ENCODE measurements at regions not wholly inside any gene's neighbourhood (a gene's known extent, or its start where the extent isn't known, plus 50 kb on each side); places are given as distances from the start of the nearest gene placed in this dataset.

- peaks cover 3% of the 10 kb centered on the region for H3K9me3 Mint-ChIP-seq
- no peaks in the 10 kb centered on the region for H3K36me3 Mint-ChIP-seq (ENCODE audit: low read depth)
- no peak overlapping the region for H3K4me3 Mint-ChIP-seq
- H3K27me3 Mint-ChIP-seq (ENCODE audit: low read depth, poor library complexity) = no peaks in the 10 kb centered on the region
- TF ChIP-seq, protein P1, sequence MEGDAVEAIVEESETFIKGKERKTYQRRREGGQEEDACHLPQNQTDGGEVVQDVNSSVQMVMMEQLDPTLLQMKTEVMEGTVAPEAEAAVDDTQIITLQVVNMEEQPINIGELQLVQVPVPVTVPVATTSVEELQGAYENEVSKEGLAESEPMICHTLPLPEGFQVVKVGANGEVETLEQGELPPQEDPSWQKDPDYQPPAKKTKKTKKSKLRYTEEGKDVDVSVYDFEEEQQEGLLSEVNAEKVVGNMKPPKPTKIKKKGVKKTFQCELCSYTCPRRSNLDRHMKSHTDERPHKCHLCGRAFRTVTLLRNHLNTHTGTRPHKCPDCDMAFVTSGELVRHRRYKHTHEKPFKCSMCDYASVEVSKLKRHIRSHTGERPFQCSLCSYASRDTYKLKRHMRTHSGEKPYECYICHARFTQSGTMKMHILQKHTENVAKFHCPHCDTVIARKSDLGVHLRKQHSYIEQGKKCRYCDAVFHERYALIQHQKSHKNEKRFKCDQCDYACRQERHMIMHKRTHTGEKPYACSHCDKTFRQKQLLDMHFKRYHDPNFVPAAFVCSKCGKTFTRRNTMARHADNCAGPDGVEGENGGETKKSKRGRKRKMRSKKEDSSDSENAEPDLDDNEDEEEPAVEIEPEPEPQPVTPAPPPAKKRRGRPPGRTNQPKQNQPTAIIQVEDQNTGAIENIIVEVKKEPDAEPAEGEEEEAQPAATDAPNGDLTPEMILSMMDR (IDR thresholded peaks at IDR 0.05) = no peak
- H3K4me1 Mint-ChIP-seq = peaks cover 62% of the 10 kb centered on the region
- H3K27ac Mint-ChIP-seq = peak overlapping the region; percentile 76
- no peak for DNase-seq
Measured at GRCh38 chr10:24010436-24010970, 198.4 kb upstream of the KIAA1217 start.

DNA sequence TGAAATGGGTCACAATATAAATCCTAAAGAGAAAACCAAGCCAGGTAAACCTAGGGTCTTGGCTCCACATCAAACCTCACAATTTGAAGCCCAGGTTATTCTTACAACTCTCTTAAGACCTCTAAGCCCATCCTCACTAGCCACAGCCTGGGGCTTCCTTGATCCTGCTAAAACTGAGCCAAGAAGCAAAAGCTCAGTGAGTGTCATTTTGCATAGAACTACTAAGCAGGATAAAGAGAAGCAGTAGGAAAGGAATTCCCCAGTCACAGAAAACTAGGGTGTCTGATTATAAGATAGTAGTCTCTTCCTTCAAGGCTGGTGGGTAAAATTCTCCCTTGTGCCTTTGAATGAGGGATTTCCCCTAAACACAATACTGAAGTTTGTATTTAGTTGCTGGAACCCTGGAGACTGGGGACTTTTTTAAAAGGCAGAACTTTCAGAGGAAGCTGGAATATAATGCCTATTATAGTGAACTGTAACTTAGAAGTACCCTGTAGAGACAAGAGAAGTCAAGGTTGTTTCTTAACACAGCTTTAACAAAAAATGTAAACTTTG is 196.6 kb upstream of the KIAA1217 start:
- Mint-ChIP-seq H3K27me3 (ENCODE audit: low read depth, poor library complexity) (no peaks in the 10 kb centered on the region), H3K4me3 (no peak overlapping the region), H3K4me1 (peaks cover 58% of the 10 kb centered on the region), H3K9me3 (peaks cover 3% of the 10 kb centered on the region), H3K36me3 (ENCODE audit: low read depth) (no peaks in the 10 kb centered on the region), H3K27ac (peak overlapping the region; percentile 66)
- TF ChIP-seq, protein P1 (IDR thresholded peaks at IDR 0.05) = no peak
- DNase-seq = no peak

DNA sequence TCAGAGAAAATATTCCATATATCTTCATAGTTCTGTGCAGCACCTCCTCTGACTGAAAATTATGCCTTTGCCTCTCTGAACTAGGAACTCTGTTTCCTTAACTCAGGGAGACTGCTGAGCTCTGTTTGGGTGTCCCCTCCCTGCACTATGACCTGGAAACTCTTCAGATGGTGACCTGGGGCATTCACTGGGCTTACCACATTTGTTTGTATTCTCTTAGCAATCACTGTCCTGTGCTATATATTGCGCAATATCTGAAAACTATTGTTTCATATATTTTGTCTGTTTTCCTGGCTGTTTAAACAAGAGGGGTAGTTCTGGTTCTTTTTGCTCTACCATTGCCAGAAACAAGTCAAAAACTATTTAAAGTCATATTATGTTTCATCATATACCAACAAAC is 181.8 kb upstream of the KIAA1217 start:
- no peaks in the 10 kb centered on the region for H3K36me3 Mint-ChIP-seq (ENCODE audit: low read depth)
- peaks cover 11% of the 10 kb centered on the region for H3K9me3 Mint-ChIP-seq
- H3K27ac Mint-ChIP-seq = no peak overlapping the region
- no peak for DNase-seq
- H3K27me3 Mint-ChIP-seq (ENCODE audit: low read depth, poor library complexity) = no peaks in the 10 kb centered on the region
- TF ChIP-seq, protein P1 (IDR thresholded peaks at IDR 0.05) = no peak
- H3K4me1 Mint-ChIP-seq = peaks cover 28% of the 10 kb centered on the region
- H3K4me3 Mint-ChIP-seq = no peak overlapping the region

DNA sequence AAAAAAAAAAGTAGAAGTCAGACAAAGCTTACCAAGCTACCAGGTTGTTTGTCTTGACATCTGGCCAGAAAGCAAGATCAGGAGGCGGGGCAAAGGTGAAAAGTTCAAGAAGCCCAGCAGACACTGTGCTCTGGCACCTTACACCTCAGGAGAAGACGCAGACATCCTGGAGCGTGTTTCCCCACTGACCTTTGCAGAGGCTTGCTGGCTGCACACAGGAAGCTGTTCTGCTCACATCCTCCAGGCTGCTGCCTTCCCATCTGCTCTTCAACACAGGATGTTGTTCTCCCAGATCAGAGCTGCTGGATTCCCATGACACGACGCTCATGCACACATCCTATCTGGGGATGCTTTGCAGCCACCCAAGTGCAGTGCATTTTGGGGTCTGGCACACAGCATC is 174.4 kb upstream of the KIAA1217 start:
- Mint-ChIP-seq H3K27ac (peak overlapping the region; percentile 30), H3K9me3 (no peaks in the 10 kb centered on the region), H3K27me3 (ENCODE audit: low read depth, poor library complexity) (no peaks in the 10 kb centered on the region), H3K4me1 (peaks cover 32% of the 10 kb centered on the region), H3K36me3 (ENCODE audit: low read depth) (no peaks in the 10 kb centered on the region), H3K4me3 (peak overlapping the region; percentile 23)
- TF ChIP-seq, protein P1 (IDR thresholded peaks at IDR 0.05) = no peak
- DNase-seq = peak; percentile 11

DNA sequence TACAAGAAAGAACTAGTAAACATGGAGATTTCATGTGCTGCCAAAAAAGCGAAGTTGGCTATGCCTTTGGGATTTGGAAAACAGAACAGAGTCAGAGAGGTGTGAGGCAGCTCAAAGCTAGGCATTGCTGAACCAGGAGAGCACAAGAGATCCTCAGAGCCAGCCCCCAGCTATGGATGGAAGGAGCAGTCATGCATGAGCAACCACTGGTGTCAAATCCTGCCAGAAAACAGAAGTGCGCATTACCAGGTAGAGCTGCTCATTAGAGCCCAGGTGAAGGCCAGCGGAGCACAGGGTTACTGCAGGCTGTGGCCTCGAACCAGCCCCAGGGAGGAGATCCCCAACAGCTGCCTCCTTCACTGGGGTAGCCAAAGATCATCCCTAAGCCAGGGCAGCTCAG is 173.2 kb upstream of the KIAA1217 start:
- DNase-seq = no peak
- TF ChIP-seq, protein P1 (IDR thresholded peaks at IDR 0.05) = no peak
- Mint-ChIP-seq H3K27ac (peak overlapping the region; percentile 42), H3K4me3 (no peak overlapping the region), H3K36me3 (ENCODE audit: low read depth) (no peaks in the 10 kb centered on the region), H3K9me3 (no peaks in the 10 kb centered on the region), H3K27me3 (ENCODE audit: low read depth, poor library complexity) (no peaks in the 10 kb centered on the region), H3K4me1 (peaks cover 20% of the 10 kb centered on the region)

DNA sequence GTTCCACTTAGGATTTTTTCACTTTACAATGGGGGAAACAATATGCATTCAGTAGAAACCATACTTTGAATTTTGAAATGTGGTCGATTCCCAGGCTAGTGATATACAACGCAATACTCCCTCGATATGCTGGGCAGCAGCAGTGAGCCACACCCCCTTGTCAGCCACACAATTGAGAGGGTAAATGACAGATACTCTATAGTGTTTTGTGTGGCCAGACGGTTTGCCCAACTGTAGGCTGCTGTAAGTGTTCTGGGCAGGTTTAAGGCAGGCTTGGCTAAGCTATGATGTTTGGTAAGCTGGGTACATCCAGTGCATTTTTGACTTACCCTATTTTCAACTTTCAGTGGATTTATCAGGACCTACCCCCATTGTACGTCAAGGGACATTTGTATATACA is 169.6 kb upstream of the KIAA1217 start:
- TF ChIP-seq, protein P1 (IDR thresholded peaks at IDR 0.05) = no peak
- DNase-seq = no peak
- Mint-ChIP-seq H3K36me3 (ENCODE audit: low read depth) (no peaks in the 10 kb centered on the region), H3K4me3 (no peak overlapping the region), H3K9me3 (no peaks in the 10 kb centered on the region), H3K27ac (no peak overlapping the region), H3K4me1 (peaks cover 37% of the 10 kb centered on the region), H3K27me3 (ENCODE audit: low read depth, poor library complexity) (peaks cover under 1% of the 10 kb centered on the region)
